Psoas muscle (tissue), 7 donors: ENCODE measurements at regions not wholly inside any gene's neighbourhood (a gene's known extent, or its start where the extent isn't known, plus 50 kb on each side); places are given as distances from the start of the nearest gene placed in this dataset.

Experiments
- ATAC-seq, 4 donors: fragments of 200-7000 bp; cut with Tn5 transposase; one replicate each; pipeline ENCODE4 v1.9.1; 2020; ENCODE audit warnings: moderate library complexity in 3 of 4, mild to moderate bottlenecking in 2 of 4
- DNase-seq, 2 donors: peaks; one replicate each; pipeline ENCODE4 v3.0.0-alpha.2; 2020
- H3K27ac ChIP-seq: fragments of 200-600 bp; one replicate; pipeline ENCODE4 v1.8.0; 2022
- H3K27me3 ChIP-seq, 3 donors: fragments of 200-600 bp in 1 of 3; one replicate each; pipeline versions ENCODE4 v1.6.1 to v1.8.0; 2013 to 2022; ENCODE audit warnings: low read length in 2 of 3, mild to moderate bottlenecking in 2 of 3, moderate library complexity in 1 of 3; ENCODE audit not compliant: insufficient read depth in 3 of 3
- H3K36me3 ChIP-seq, 2 donors: fragments of 200-600 bp in 1 of 2; one replicate each; pipeline versions ENCODE4 v1.6.1 to v1.8.0; 2013 to 2022; ENCODE audit warnings: low read depth in 1 of 2, mild to moderate bottlenecking in 1 of 2, moderate library complexity in 1 of 2; ENCODE audit not compliant: insufficient read depth in 1 of 2
- H3K4me1 ChIP-seq: fragments of 200-600 bp; one replicate; pipeline ENCODE4 v1.8.0; 2022
- H3K4me3 ChIP-seq: fragments of 200-600 bp; one replicate; pipeline ENCODE4 v1.8.0; 2022; ENCODE audit warnings: mild to moderate bottlenecking
- H3K9me3 ChIP-seq: fragments of 200-600 bp; one replicate; pipeline ENCODE4 v1.8.0; 2022
- WGBS, 3 donors: extraction: QIAGEN DNeasy Blood & Tissue Kit; methylation state at CpG; one replicate each; pipeline versions ENCODE4 v1.1.6 to v1.1.7; 2013; 5-methylcytosine and 5-hydroxymethylcytosine counted together
- intact Hi-C, 2 donors: fragments of 100-400 bp; cut with DNase I; formaldehyde crosslinking; loops; one replicate each; pipeline versions ENCODE4 v1.11.0 to v1.14.2; 2022
- TF ChIP-seq, protein P1 (sequence below): fragments of 200-600 bp; IDR thresholded peaks from one replicate; pipeline ENCODE4 v1.8.0; 2022; ENCODE audit warnings: antibody characterized with exemption
- donor health status: healthy with polysubstance abuse.
- donor health status: DM: no; HTN: no; CAD: no; lungs with moderate emphysema.
- donor health status: Bipolar disorder and iron deficiency.
- donor health status: healthy.
- donor health status: DM: yes; HTN: yes; CAD: no.
- donor health status: DM: no; HTN: no; CAD: no.
- donor health status: DM: yes; HTN: yes; CAD: no.

GRCh38 chrX:38891641-38892413 lies 90.6 kb downstream of the MID1IP1 start:
- Histone ChIP-seq H3K27me3 (peaks cover 0 to 7% (median 0%) of the 10 kb centered on the region in 3 donors), H3K4me3 (no peak overlapping the region), H3K27ac (peak overlapping the region; percentile 36), H3K36me3 (no peaks in the 10 kb centered on the region), H3K9me3 (no peaks in the 10 kb centered on the region), H3K4me1 (no peaks in the 10 kb centered on the region)
- no peak for DNase-seq
- TF ChIP-seq, protein P1, sequence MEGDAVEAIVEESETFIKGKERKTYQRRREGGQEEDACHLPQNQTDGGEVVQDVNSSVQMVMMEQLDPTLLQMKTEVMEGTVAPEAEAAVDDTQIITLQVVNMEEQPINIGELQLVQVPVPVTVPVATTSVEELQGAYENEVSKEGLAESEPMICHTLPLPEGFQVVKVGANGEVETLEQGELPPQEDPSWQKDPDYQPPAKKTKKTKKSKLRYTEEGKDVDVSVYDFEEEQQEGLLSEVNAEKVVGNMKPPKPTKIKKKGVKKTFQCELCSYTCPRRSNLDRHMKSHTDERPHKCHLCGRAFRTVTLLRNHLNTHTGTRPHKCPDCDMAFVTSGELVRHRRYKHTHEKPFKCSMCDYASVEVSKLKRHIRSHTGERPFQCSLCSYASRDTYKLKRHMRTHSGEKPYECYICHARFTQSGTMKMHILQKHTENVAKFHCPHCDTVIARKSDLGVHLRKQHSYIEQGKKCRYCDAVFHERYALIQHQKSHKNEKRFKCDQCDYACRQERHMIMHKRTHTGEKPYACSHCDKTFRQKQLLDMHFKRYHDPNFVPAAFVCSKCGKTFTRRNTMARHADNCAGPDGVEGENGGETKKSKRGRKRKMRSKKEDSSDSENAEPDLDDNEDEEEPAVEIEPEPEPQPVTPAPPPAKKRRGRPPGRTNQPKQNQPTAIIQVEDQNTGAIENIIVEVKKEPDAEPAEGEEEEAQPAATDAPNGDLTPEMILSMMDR, result no peak
- WGBS, 3 donors, result 52 to 64% (median 56%) methylated on average over 4 of the region's 4 CpGs
- ATAC-seq, result peak; percentile 78 to 94 (median 89)
- intact Hi-C loops, result no loop called here

DNA sequence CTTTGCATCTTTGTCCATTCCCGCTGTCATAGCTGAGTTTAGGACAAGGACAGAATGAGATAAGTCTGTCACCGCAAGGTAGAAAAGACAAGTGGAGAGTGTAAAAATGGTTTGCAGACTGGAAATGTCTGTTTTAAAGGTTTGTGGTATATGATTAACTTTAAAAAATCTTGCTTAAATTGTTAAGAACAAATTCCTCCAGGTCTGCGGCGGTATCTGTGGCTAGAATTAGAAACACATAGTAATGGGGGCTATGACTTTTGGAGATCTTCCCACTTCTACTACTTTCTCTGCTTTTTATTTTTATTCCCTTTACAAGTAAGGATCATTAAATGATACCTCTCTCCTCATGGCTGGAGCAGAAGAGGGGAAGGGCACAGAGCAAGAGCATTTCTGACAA lies 92.2 kb downstream of the MID1IP1 start:
- no peaks in the 10 kb centered on the region for H3K9me3 ChIP-seq
- intact Hi-C loops, result no loop called here
- H3K36me3 ChIP-seq, result no peaks in the 10 kb centered on the region
- no peak overlapping the region for H3K4me3 ChIP-seq
- no peaks in the 10 kb centered on the region for H3K4me1 ChIP-seq
- ATAC-seq (no peak), DNase-seq (no peak)
- peaks cover 0 to 7% (median 0%) of the 10 kb centered on the region in 3 donors for H3K27me3 ChIP-seq
- H3K27ac ChIP-seq, result no peak overlapping the region
- 48 to 86% (median 70%) methylated on average over 4 of the region's 4 CpGs for WGBS, 3 donors
- TF ChIP-seq, protein P1, result no peak

GRCh38 chrX:38895775-38896174 lies 94.5 kb downstream of the MID1IP1 start:
- Histone ChIP-seq H3K4me3 (no peak overlapping the region), H3K36me3 (no peaks in the 10 kb centered on the region), H3K27ac (no peak overlapping the region), H3K27me3 (peaks cover 0 to 7% (median 0%) of the 10 kb centered on the region in 3 donors), H3K4me1 (no peaks in the 10 kb centered on the region), H3K9me3 (no peaks in the 10 kb centered on the region)
- 53 to 83% (median 54%) methylated on average over 1 of the region's 1 CpG for WGBS, 3 donors
- ATAC-seq (no peak), DNase-seq (no peak)
- TF ChIP-seq, protein P1, result no peak
- intact Hi-C loops, result no loop called here

DNA sequence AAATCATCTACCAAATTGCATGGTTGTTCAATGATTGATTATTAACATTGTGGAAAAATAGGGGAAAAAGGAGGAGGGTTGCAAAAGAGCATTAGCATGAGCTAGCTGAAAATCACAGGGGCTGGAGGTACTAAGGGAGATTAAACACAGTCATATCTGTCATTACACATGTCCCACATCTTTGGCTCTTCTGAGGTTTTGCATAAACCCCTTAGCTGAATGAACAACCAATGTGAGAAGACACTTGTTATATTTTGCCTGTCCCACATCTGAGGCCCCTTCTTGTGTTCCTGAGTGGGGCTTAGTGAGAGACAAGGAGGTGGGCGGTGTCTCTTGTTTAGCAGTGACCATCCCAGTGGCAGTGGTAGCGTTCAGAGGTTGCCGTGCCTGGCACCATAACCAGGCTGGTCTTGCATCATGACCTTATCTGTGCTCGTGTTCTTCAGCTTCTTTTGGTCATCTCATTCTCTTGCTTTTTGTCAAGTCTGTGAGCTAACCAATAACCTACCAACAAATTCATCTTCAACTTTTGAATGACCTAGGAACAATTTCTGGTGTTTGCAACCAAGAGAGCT lies 95.6 kb downstream of the MID1IP1 start:
- H3K4me3 ChIP-seq, result no peak overlapping the region
- no peaks in the 10 kb centered on the region for H3K36me3 ChIP-seq
- ATAC-seq (no peak), DNase-seq (no peak)
- TF ChIP-seq, protein P1, result no peak
- H3K27ac ChIP-seq, result no peak overlapping the region
- H3K4me1 ChIP-seq, result no peaks in the 10 kb centered on the region
- H3K27me3 ChIP-seq, result peaks cover 0 to 5% (median 0%) of the 10 kb centered on the region in 3 donors
- intact Hi-C loops, result no loop called here
- WGBS, 3 donors, result 77 to 99% (median 96%) methylated on average over 3 to 4 of the region's 4 CpGs
- H3K9me3 ChIP-seq, result no peaks in the 10 kb centered on the region
